ENCODE measurements at regions not wholly inside any gene's neighbourhood (a gene's known extent, or its start where the extent isn't known, plus 50 kb on each side); places are given as distances from the start of the nearest gene placed in this dataset.

DNA sequence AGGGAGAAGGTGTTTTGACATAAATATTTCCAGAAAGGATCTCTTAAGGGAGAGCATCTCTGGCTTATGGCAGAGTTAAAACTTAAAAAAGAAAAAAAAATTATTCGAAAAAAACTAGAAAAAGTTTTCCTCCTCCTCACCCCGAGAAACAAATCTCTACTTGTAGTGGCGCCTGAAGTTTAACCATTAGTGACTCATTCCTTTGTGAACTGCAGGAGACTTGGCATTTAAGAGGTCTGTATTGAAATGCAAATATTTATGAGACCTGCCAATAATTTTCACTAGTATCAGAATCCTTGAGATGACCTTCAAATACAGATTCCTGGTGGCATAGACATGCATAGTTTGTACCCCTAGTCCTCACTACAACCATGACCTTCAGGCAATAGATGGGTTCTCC lies 64.9 kb upstream of the MED4 start:
- POLR2A ChIA-PET: no interaction called here

DNA sequence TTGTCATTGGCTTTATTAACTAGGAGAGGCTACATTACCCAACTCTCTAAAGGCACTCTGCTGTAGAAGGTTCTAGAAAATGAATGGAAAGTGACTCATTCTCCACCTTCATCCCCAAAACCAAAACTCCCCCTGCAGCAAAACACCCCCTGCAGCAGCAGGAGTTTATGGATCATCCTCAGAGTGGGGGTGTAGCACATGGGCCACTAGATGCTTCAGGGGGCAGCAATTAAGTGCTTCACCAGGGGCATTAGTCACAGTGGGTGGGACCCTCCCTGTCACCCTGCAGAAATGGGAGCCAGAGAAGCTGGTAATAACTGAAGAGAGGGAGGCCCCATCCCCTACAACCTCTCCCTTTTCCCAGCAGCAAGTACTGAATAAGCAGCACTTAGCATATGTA lies 64.5 kb upstream of the MED4 start:
- Histone ChIP-seq H3K9ac (ENCODE audit: insufficient read depth in 1 of 2, low read depth in 2 of 2, low read length in 2 of 2) (no peak overlapping the region), H3K9me3 (replicated peaks; ENCODE audit: control insufficient read depth, insufficient read depth, low read depth, low read length) (no peaks in the 10 kb centered on the region), H3K79me2 (ENCODE audit: control insufficient read depth, insufficient read depth, low read length) (no peaks in the 10 kb centered on the region), H3K27ac (ENCODE audit: extremely low read depth, low read depth, low read length) (no peak overlapping the region), H3K4me3 (no peak overlapping the region), H2AFZ (ENCODE audit: low read depth, low read length) (no peak overlapping the region), H3K9me1 (ENCODE audit: control insufficient read depth, insufficient read depth, low read length) (no peaks in the 10 kb centered on the region), H4K20me1 (replicated peaks; ENCODE audit: control insufficient read depth, insufficient read depth, low read length) (no peaks in the 10 kb centered on the region), H3K36me3 (ENCODE audit: control insufficient read depth, insufficient read depth, low read length) (no peaks in the 10 kb centered on the region), H3K27me3 (ENCODE audit: control insufficient read depth in 2 of 2, insufficient read depth in 2 of 2, low read length in 2 of 2) (no peaks in the 10 kb centered on the region), H3K4me1 (replicated peaks in 1 of 2; ENCODE audit: control insufficient read depth in 2 of 2, insufficient read depth in 2 of 2, low read length in 2 of 2) (peaks cover 0 to 14% of the 10 kb centered on the region in 2 experiments; a peak in 3 of 5 replicates), H3K4me2 (ENCODE audit: insufficient read depth, low read length) (no peak overlapping the region)
- intact Hi-C loops (cut with micrococcal nuclease): no loop called here
- ATAC-seq (no peak), FAIRE-seq (no peak), DNase-seq (ENCODE audit: extremely low read depth in 1 of 4, low spot score in 3 of 4) (no peak)
- in situ Hi-C loops (cut with MboI): no loop called here
- ChIA-PET POLR2A (no interaction called here), CTCF (ENCODE audit: low intra/inter-chr PET ratio) (no interaction called here)
- TF ChIP-seq, protein P1, sequence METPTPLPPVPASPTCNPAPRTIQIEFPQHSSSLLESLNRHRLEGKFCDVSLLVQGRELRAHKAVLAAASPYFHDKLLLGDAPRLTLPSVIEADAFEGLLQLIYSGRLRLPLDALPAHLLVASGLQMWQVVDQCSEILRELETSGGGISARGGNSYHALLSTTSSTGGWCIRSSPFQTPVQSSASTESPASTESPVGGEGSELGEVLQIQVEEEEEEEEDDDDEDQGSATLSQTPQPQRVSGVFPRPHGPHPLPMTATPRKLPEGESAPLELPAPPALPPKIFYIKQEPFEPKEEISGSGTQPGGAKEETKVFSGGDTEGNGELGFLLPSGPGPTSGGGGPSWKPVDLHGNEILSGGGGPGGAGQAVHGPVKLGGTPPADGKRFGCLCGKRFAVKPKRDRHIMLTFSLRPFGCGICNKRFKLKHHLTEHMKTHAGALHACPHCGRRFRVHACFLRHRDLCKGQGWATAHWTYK (CRISPR knock-in tag; IDR thresholded peaks at IDR 0.05): no peak
- TF ChIP-seq ZNF3 (CRISPR knock-in tag; IDR thresholded peaks at IDR 0.05) (no peak), ZFPM2 (CRISPR knock-in tag; IDR thresholded peaks at IDR 0.05) (no peak), ZNF197 (CRISPR knock-in tag; IDR thresholded peaks at IDR 0.05; ENCODE audit: low read depth) (no peak), ZNF780A (CRISPR knock-in tag; IDR thresholded peaks at IDR 0.05) (no peak), ZNF121 (CRISPR knock-in tag; conservative IDR thresholded peaks at IDR 0.05) (no peak), NCOA6 (IDR thresholded peaks at IDR 0.05) (no peak), TRIM24 (IDR thresholded peaks at IDR 0.05) (no peak), SOX6 (IDR thresholded peaks at IDR 0.05) (no peak), ZNF124 (CRISPR knock-in tag; IDR thresholded peaks at IDR 0.05) (no peak), GATAD2B (IDR thresholded peaks at IDR 0.05; ENCODE audit: borderline replicate concordance) (no peak)
- TF ChIP-seq, protein P2, sequence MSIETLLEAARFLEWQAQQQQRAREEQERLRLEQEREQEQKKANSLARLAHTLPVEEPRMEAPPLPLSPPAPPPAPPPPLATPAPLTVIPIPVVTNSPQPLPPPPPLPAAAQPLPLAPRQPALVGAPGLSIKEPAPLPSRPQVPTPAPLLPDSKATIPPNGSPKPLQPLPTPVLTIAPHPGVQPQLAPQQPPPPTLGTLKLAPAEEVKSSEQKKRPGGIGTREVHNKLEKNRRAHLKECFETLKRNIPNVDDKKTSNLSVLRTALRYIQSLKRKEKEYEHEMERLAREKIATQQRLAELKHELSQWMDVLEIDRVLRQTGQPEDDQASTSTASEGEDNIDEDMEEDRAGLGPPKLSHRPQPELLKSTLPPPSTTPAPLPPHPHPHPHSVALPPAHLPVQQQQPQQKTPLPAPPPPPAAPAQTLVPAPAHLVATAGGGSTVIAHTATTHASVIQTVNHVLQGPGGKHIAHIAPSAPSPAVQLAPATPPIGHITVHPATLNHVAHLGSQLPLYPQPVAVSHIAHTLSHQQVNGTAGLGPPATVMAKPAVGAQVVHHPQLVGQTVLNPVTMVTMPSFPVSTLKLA (conservative IDR thresholded peaks at IDR 0.05): no peak
- TF ChIP-seq, protein P3, sequence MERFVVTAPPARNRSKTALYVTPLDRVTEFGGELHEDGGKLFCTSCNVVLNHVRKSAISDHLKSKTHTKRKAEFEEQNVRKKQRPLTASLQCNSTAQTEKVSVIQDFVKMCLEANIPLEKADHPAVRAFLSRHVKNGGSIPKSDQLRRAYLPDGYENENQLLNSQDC (CRISPR knock-in tag; IDR thresholded peaks at IDR 0.05): no peak
- TF ChIP-seq, protein P4, sequence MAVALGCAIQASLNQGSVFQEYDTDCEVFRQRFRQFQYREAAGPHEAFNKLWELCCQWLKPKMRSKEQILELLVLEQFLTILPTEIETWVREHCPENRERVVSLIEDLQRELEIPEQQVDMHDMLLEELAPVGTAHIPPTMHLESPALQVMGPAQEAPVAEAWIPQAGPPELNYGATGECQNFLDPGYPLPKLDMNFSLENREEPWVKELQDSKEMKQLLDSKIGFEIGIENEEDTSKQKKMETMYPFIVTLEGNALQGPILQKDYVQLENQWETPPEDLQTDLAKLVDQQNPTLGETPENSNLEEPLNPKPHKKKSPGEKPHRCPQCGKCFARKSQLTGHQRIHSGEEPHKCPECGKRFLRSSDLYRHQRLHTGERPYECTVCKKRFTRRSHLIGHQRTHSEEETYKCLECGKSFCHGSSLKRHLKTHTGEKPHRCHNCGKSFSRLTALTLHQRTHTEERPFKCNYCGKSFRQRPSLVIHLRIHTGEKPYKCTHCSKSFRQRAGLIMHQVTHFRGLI (CRISPR knock-in tag; IDR thresholded peaks at IDR 0.05): no peak
- BruUV-seq (replicated peaks): no TSS peak

More for the DNA sequence above, 64.9 kb upstream of the MED4 start:
- no peak overlapping the region for H3K27ac ChIP-seq (ENCODE audit: extremely low read depth, low read depth, low read length)
- no peak for DNase-seq (ENCODE audit: extremely low read depth in 1 of 4, low spot score in 3 of 4)
- H3K9me1 ChIP-seq (ENCODE audit: control insufficient read depth, insufficient read depth, low read length): no peaks in the 10 kb centered on the region
- H3K9ac ChIP-seq (ENCODE audit: insufficient read depth in 1 of 2, low read depth in 2 of 2, low read length in 2 of 2): no peak overlapping the region
- H3K4me3 ChIP-seq: no peak overlapping the region
- no peak for ATAC-seq
- H4K20me1 ChIP-seq (replicated peaks; ENCODE audit: control insufficient read depth, insufficient read depth, low read length): no peaks in the 10 kb centered on the region
- CTCF ChIA-PET (ENCODE audit: low intra/inter-chr PET ratio): no interaction called here
- H3K27me3 ChIP-seq (ENCODE audit: control insufficient read depth in 2 of 2, insufficient read depth in 2 of 2, low read length in 2 of 2): no peaks in the 10 kb centered on the region
- no peaks in the 10 kb centered on the region for H3K79me2 ChIP-seq (ENCODE audit: control insufficient read depth, insufficient read depth, low read length)
- H2AFZ ChIP-seq (ENCODE audit: low read depth, low read length): no peak overlapping the region
- FAIRE-seq: no peak
- no peaks in the 10 kb centered on the region for H3K36me3 ChIP-seq (ENCODE audit: control insufficient read depth, insufficient read depth, low read length)
- no peak overlapping the region for H3K4me2 ChIP-seq (ENCODE audit: insufficient read depth, low read length)
- BruUV-seq (replicated peaks): no TSS peak
- no peaks in the 10 kb centered on the region for H3K9me3 ChIP-seq (replicated peaks; ENCODE audit: control insufficient read depth, insufficient read depth, low read depth, low read length)
- WGBS (ENCODE audit: insufficient coverage, low coverage, missing lambda C conversion rate): 22% methylated on average over 3 of the region's 3 CpGs
- intact Hi-C loops (cut with micrococcal nuclease) (no loop called here), in situ Hi-C loops (cut with MboI) (no loop called here)
- peaks cover 0 to 14% of the 10 kb centered on the region in 2 experiments; a peak in 3 of 5 replicates for H3K4me1 ChIP-seq (replicated peaks in 1 of 2; ENCODE audit: control insufficient read depth in 2 of 2, insufficient read depth in 2 of 2, low read length in 2 of 2)
- TF ChIP-seq ZNF79 (CRISPR knock-in tag; IDR thresholded peaks at IDR 0.05; ENCODE audit: low read depth): peak; percentile 89
- TF ChIP-seq SMARCA4 (IDR thresholded peaks at IDR 0.05): no peak
